ENCODE measurements at regions not wholly inside any gene's neighbourhood (a gene's known extent, or its start where the extent isn't known, plus 50 kb on each side); places are given as distances from the start of the nearest gene placed in this dataset.
"Not testable (repeated sequence)": the region's sequence is repeated elsewhere in the genome, so short reads cannot be mapped to it uniquely, and the experiment has no call there.

DNA sequence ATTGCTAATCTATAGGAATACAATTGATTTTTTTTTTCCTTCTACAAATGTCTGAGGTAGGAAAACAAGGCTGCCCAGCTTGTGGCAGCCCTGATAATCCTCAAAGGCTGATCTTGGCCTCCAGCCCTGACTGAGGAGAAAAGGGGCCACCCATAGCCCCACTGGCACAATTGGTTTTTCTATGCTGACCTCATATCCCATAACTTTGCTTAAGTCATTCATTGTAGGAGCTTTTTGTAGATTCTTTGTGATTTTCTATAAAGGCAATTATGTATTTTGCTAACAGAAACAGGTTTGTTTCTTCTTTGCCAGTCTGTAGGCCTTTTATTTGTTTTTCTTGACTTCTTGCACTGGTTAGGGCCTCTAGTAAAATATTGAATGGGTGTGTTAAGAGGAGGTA, 80.2 kb upstream of the C15orf39 start:
- no peak overlapping the region for H3K4me3 ChIP-seq (ENCODE audit: low read depth, low read length)
- TF ChIP-seq, protein P1, sequence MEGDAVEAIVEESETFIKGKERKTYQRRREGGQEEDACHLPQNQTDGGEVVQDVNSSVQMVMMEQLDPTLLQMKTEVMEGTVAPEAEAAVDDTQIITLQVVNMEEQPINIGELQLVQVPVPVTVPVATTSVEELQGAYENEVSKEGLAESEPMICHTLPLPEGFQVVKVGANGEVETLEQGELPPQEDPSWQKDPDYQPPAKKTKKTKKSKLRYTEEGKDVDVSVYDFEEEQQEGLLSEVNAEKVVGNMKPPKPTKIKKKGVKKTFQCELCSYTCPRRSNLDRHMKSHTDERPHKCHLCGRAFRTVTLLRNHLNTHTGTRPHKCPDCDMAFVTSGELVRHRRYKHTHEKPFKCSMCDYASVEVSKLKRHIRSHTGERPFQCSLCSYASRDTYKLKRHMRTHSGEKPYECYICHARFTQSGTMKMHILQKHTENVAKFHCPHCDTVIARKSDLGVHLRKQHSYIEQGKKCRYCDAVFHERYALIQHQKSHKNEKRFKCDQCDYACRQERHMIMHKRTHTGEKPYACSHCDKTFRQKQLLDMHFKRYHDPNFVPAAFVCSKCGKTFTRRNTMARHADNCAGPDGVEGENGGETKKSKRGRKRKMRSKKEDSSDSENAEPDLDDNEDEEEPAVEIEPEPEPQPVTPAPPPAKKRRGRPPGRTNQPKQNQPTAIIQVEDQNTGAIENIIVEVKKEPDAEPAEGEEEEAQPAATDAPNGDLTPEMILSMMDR (IDR thresholded peaks at IDR 0.05; ENCODE audit: low read depth, low read length, missing control alignments), result no peak
- no peak for DNase-seq (ENCODE audit: low read depth)

DNA sequence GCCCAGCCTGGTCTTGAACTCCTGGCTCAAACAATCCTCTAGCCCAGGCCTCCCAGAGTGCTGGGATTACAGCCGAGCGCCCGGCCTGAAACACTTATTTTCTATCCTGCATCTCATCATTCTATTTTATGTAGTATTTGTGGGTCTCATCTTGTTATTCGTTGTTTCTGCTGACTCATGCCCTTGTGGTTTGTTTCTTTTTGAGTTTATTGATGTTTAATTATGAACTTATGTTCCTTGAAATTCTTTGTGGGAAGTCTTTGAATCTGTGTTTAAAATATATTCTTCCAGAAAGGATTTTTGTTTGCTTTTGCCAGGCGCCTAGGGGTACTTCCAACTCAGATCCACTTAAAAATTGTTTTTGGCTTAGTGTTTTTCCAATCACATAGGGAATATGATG, 78.3 kb upstream of the C15orf39 start:
- TF ChIP-seq, protein P1 (IDR thresholded peaks at IDR 0.05; ENCODE audit: low read depth, low read length, missing control alignments), result no peak
- no peak overlapping the region for H3K4me3 ChIP-seq (ENCODE audit: low read depth, low read length)
- DNase-seq (ENCODE audit: low read depth), result no peak

DNA sequence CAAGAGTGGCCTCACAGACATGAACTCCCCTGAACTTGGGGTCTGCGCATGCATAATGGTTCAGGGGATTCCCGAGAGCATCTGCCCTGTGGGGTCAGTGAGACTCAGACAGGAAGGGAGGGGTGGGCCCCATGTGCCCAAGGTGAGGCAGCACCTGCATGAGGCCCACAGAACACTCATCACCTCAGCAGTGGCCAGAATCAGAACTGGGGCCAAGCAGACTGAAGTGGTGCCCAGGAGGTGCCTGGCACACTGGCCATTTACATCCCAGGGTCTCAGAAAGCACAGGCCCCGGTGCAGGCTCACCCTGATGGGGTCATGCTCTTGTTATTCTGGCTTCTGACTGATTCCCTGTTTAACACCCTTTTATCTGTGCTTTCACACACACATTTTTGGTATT, 77.4 kb upstream of the C15orf39 start:
- DNase-seq (ENCODE audit: low read depth); H3K4me3 ChIP-seq (ENCODE audit: low read depth, low read length): not testable (repeated sequence)

DNA sequence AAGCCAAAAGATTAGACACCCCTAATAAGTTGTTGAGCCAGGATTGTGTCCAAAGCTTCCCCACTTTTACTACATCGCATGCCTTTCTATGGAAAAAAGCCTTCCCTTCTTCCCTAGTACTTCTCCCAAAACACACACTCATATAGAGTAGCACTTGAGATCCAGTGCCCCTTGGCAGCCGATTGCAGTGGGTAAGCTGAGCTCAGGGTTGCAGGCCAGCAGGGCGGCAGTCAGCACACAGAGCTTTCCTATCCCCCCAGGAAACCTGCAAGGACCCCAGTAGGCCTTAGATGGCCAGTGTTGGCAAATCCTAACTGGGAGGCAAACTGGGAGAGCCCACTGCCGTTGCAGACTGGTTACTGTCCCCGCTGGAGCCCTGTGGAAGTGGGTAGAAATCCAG, 75.7 kb upstream of the C15orf39 start:
- TF ChIP-seq, protein P1 (IDR thresholded peaks at IDR 0.05; ENCODE audit: low read depth, low read length, missing control alignments), result no peak
- DNase-seq (ENCODE audit: low read depth), result no peak
- no peak overlapping the region for H3K4me3 ChIP-seq (ENCODE audit: low read depth, low read length)

DNA sequence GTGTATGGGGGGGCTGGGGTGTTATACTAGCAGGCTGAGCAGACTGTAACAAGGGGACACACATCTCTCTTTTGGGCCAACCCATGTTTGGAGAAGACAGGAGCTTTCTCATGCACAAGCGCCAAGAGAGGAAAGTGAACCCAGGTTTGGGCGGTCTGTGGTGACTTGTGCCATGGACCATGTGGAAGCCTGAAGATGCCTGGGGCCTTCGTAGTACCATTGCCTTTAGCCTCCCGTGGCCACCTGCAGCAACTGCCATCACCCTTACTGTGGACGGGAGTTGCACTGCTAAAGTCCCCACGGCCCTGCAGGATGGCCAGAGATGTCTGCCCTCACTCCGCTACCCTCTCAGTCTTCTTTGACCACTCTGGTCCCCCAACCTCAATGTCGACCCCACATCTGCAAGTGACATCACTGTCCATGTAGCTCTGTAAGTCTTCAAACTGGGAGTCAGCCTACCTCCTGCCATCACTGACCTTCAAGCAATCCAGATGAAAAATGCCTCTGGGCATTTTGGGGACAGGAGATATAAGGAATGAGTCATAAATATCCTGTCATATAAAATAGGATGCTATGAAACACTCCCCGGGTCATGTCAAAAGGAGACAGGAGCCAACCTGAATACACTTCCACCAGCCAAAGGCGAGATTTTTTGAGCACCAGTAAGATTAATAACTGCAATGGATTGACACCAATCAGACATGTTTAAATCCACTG, 74.7 kb upstream of the C15orf39 start:
- TF ChIP-seq, protein P1 (IDR thresholded peaks at IDR 0.05; ENCODE audit: low read depth, low read length, missing control alignments), result no peak
- DNase-seq (ENCODE audit: low read depth), result no peak
- H3K4me3 ChIP-seq (ENCODE audit: low read depth, low read length), result no peak overlapping the region

DNA sequence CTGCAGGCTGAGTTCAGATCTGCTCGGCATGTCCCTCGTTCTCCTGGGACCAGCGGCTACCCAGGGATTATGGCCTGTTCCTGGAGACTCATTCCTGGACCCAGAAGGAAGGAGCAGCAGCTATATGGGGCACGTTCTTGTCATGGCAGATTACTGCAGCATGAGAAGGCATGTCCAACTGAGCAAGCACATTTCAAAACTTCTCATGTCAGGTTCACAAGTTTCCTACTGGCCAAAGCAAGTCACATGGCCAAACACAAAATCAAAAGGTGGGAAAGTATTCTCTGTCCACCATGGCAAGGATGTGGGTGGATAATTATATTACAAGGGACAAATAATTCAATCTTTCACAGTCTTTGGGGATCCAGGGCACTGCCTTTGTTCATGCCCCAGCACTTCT, 71.9 kb upstream of the C15orf39 start:
- DNase-seq (ENCODE audit: low read depth), result no peak
- TF ChIP-seq, protein P1 (IDR thresholded peaks at IDR 0.05; ENCODE audit: low read depth, low read length, missing control alignments), result no peak
- H3K4me3 ChIP-seq (ENCODE audit: low read depth, low read length), result no peak overlapping the region

DNA sequence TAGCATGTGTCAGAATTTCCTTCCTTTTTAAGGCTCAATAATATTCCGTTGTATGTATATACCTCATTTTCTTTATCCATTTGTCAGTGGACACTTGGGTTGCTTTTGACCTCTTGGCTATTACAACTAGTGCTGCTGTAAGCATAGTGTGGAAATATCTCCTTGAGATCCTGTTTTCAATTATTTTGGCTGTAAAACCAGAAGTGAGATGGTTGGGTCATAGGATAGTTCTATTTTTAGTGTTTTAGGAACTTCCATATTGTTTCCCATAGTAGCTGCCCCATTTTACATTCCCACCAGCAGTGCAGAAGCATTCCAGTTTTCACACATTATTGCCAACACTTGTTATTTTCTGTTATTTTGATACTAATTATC, 70.4 kb upstream of the C15orf39 start:
- no peak overlapping the region; the same call in 1 of the 2 replicates for H3K4me3 ChIP-seq (ENCODE audit: low read depth, low read length)
- TF ChIP-seq, protein P1 (IDR thresholded peaks at IDR 0.05; ENCODE audit: low read depth, low read length, missing control alignments), result no peak

More for the DNA sequence above, 70.4 kb upstream of the C15orf39 start:
- DNase-seq (ENCODE audit: low read depth), result no peak
